ENCODE measurements at regions not wholly inside any gene's neighbourhood (a gene's known extent, or its start where the extent isn't known, plus 50 kb on each side); places are given as distances from the start of the nearest gene placed in this dataset.

DNA sequence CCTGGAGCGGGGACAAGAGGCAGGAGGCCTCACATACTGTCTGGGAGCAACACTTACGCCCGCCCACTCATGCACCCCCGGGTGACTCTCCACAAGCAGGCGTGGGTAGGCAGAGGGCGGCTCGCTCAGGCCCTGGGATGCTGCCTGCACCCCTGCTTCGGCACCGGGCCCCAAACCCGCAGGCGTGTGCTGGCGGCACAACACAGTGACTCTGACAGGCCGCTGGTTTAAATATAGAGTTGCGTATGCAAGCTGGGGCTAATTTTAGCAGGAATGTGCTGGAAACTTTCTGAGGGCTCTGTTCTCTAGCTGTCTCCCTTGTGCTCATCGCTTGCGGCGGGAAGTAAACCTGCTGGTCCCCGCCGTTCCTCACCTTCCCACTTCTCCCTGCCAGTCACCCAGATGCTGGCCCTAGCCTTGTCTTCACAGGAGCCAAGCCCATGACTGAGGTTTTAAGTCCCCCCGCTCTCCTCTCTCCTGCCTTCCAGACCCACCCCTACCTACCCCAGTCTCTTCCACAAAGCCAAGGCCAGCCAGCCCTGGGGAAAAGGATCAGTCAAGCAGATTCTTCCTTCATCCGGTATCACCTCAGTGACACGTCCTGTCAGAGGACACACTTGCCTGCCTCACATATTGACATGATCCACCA lies 94.5 kb upstream of the FOXP4 start:
- DNase-seq = no peak

DNA sequence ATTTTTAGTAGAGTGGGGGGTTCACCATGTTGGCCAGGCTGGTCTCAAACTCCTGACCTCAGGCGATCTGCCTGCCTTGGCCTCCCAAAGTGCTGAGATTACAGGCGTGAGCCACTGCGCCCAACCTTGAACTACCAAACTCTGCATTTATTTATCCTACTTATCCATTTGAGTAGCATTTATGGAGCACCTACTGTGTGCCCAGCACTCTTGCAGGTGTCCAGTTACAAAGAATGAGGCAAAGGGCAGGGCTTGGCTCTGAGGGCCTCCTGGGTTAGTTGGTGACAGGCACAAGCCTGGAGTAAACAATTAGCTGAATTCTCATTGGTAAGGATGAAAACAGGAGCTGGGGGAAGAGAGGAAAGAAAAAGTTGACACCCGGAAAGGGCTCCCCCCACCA lies 93.4 kb upstream of the FOXP4 start:
- DNase-seq = no peak

DNA sequence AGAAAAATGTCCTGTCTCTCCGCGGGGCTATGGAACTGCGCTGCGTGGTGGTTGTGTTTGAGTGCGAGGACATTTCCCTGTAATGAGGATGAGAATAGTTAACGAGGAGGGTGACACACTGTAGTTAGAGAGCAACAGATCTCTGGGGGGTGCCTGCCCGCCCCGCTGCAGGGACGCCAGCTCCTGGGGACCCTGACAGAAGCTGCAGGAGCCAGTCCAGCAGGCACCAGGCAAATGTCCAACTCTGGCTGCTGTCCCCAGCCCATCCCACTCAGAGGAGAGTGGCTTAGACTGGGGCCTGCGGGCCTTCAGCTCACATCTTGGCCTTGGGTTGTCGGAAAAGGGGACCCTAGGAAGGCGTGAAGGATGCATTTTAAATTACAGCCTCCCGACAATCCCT lies 92.9 kb upstream of the FOXP4 start:
- no peak for DNase-seq

DNA sequence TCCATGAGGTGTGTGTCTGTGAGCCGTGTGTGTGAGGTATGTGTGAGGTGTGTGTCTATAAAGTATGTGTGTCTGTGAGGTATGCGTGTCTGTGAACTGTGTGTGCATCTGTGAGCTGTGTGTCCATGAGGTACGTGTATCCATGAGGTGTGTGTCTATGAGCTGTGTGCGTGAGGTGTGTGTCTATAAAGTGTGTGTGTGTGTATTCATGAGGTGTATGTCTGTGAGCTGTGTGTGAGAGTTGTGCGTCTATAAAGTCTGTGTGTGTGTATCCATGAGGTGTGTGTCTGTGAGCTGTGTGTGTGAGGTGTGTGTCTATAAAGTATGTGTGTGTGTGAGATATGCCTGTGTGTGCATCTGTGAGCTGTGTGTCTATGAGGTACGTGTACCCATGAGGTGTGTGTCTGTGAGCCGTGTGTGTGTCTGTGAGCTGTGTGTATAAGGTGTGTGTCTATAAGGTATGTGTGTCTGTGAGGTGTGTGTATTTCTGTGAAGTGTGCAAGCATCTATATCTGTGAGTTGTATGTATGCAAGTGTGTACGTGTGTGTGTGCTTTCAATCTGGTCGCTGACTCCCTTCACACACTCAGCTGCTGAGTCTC lies 91.9 kb upstream of the FOXP4 start:
- DNase-seq = no peak

DNA sequence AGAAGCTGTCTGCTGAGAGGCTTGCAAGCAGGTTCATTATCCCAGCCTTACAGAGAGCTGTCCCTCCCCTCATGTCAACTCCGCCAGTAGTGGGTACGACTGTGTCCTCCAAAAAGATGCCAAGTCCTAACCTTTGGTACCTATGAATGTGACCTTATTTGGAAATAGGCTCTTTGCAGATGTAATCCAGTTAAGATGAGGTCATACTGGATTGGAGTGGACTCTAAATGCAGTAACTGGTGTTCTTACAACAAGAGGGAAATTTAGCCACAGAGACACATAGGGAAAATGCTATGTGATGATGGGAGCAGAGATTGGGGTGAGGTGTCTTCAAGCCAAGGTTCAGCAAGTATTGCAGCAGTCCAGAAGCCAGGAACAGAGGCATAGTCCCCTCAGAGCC lies 90.8 kb upstream of the FOXP4 start:
- no peak for DNase-seq

DNA sequence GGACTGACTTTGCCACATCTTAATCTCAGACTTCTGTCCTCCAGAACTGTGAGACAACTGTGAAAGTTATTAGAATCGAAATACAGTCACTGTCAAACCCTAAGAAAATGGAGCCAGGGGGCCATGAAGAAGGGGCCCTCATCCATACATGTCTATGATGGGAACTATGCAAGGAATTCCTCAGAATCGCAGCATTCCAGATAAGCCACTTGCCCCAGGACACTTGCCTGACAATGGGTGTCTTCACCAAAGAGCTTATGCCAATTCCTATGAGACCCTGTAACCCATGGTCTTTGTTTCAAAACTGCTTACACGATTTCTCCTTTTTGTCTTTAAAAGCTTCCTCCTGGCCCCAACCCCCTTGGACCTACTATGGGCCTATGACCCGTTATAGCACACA lies 90.4 kb upstream of the FOXP4 start:
- DNase-seq = no peak

DNA sequence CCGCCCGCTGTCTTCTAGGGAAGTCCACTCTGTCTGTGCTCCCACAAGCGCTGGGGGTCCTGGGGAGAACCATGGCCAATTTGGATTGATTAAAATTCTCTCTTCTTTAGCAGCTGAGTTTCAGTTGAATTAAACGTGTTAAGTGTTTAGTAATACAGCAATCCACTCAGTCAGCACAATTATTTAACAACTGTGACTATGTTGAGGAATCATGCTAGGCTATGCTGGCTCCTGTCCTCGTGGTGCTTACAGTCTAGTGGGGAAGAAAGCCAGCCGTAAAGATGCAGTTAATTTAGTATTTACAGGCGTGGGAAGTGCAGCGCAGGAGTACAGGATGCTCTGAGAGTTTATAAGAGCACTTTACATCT lies 88.9 kb upstream of the FOXP4 start:
- no peak for DNase-seq

DNA sequence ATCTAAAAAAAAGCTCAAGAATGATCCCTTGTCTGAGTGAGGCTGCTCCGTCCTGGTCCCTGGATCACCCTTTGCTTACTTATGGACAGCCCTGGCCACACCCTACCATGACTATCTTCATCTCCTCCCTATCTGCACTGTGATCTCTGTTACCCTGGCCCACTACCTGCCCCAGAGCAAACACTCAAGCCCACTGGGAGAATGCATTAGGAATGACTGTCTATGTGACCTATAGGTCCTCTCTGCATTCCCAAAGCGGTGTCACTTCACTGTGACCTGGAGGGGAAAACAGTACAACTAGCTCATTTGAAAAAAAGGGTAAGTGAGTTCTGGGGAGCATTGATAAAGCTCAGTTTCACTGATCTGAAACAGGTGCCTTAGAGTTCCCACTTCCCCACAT lies 86.4 kb upstream of the FOXP4 start:
- no peak for DNase-seq

DNA sequence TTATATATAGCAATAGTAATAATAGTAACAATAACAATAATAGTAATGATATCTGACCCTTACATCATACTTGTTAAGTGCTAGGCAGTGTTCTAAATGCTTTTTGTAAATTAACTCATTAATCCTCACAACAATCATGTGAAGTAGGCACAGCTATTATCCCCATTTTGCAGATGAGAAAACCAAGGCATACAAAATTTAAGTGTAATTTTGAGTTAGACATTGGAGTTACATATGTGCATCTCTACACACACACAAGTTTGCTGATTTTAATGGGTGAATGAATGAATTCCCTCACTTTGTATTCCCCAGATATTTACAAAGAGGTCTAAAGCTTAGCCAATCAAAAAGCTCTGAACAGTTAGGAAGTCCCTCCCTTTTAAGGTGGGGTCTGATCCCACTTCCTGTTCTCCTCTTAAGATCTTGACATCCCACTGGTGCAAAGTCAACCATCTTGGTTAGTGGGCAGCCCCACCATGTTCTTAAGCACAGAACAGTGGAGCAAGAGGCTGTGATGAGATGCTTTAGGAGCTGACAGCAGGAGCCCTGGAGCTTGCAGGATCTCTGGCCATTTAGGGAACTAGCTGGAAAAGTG lies 85.3 kb upstream of the FOXP4 start:
- no peak for DNase-seq

DNA sequence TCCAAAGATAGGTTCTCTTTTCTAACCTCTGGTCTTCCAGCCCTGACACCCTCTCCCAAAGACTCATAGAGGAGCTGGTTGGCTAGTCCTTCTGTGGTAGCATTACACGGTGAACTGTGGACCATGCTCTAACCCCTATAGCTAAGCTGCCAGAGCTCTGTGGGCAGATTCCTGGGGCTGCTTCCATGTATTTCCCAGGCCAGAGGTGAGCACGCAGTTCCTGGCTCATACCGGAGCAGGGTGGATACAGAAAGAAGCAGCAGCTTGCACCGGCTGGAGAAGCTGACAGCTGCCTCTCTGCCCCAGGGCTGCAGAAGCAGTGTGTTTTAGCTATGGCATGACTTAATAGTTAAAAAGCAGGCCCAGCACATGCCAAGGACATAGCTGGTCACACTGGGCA lies 84.1 kb upstream of the FOXP4 start:
- no peak for DNase-seq

DNA sequence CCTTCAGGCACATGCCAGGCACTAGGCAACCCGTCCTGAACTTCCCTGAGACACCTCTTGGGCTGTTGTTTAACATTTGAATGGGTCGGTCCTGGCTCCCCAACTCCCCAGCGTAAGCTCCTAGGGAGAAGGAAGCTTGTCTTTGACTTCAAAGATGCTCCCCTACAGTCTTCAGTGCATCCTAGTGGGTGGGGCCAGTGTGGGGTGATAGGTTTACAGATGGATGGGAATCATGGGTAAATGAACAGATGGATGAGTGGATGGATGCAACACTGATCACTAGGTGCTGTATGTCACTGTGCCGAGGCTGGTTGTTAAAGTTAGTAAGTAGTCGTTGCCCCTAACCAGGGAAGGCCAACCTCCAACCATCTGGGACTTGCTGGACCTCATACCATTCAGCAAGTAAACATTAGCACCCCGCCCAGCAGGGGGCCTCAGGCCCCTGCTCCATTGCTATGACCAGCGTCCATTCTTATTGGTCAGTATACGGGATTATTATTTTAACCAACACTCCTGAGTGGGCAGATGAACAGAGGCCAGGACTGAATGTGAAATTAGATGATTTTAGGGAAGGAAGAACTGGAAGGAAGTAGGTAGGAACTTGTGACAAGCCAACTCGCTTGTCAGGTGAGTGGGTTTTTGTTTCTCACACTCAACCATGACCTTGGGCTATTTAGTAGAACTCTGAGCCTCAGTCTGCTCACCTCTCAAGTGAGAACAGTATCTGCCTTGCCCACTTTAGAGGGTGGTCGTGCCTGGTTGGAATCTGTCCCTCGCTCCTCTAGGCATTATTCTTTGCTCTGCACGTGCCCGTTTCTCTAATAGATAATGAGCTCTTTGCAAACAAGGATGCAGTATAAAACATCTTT lies 82.9 kb upstream of the FOXP4 start:
- no peak for DNase-seq

DNA sequence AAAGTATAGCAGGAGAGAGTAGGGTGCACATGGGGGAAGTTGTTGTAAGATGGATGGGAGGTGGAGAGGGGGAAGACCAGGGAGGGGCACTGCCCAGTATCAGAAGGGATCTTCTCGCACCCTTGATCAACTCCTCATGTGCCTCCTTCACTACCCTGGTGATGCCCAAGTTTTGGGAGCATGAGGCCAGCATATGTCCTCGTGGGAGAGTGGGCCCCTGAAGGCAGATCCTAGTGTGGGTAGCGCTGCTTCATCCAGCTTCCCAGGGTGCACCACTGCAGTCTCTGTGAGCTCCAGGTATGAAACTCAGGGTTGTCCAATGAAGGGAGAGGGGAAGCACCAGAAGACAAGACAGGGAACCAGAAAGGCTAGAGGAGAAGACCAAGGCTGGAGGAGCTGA lies 82.2 kb upstream of the FOXP4 start:
- no peak for DNase-seq

DNA sequence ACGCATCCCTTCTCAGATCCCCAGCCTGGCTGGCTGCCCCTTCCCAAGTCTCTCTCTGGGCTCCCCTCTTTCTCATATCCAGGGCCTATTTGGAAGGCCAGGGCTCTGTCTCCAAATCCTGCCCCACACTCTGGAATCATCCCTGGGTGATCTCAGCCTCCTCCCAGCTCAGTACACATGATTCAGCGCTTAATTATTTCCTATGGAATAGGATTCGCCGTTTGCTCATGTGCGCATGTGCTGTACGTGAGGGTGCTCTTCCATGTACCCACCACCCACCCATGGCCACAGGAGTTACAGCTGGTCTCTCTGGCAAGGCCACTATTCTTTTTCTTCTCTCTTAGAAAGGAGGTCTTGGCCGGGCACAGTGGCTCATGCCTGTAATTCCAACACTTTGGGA lies 81.7 kb upstream of the FOXP4 start:
- DNase-seq = no peak

DNA sequence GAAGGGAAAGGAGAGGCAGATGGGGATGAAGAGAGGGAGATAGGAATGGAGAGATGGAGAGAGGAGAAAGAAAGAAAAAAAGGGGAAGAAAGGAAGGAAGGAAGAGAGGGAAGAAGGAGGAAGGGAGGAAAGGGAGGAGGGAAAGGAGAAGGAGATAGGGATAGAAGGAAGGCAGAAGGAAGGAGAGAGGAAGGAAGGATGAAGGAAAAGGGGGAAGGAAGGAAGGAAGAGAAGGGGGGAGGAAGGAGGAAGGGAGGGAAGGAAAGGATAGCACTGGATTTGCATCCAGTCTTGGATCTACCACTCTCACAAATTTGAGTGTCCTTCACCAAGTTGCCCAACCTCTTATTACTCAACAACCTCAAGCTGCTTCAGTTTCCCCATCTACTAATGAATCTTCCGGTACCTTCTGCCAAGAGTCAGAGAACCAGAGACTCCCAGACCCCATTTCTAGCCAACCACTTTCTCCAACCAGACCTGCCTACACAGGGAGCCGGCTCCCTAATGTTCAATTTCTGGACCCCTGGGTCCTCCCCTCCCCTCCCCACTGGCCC lies 79.7 kb upstream of the FOXP4 start:
- no peak for DNase-seq

DNA sequence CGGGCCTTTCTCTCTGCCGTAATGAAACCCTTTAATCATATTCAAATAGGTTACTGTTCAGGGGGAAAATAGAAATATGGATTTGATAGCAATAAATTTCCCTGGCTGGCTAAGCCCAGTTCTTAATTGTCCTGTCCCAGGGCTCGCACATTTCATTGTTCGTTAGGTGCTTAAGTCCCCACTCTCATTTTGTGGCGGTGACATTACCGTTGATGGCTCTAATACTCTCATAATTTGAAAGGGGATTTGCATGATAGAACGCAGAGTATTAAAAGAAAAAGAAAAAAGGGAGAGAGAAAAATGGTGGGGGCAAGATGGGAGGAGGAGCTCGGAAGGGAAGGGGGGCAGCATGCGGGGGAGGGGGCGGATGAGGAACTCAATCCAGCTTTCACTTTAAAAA lies 79.1 kb upstream of the FOXP4 start:
- no peak for DNase-seq

DNA sequence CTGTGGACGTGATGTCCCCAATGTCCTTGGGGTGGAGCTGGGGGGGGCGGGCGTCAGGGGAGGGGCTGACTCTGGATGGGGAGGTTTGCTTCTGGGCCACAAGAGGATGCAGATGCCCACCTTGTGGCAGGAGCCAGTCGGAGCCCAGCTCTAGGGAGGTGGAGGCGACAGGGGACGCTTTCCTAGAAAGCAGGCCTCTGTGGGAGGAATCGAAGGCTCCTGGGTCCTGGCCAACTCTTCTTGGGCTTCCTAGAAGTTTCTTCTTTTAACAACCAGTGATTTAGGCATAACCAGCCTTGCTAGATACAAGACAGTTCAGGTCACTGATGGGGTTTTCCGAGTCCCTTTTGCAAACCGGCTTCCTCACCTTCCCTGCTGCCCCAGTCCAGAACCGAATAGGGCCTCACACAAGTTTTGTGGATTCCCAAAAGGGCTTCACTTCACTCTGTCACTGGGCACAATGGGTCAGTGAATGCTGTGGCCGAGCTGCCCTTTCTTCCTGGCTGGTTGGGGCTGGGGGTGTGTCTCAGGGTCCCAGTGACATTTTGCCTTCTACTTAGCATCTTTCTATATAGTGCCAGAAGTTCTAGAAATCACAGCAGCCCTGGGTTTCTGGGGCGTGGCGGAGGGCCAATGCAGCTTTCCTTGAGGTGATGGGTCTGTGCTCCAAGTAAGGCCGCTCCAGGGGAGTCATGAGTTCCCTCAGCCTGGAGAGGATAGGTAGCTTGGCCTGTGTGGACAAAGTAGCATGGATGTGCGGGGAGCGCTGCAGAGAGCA lies 78.4 kb upstream of the FOXP4 start:
- DNase-seq = no peak

DNA sequence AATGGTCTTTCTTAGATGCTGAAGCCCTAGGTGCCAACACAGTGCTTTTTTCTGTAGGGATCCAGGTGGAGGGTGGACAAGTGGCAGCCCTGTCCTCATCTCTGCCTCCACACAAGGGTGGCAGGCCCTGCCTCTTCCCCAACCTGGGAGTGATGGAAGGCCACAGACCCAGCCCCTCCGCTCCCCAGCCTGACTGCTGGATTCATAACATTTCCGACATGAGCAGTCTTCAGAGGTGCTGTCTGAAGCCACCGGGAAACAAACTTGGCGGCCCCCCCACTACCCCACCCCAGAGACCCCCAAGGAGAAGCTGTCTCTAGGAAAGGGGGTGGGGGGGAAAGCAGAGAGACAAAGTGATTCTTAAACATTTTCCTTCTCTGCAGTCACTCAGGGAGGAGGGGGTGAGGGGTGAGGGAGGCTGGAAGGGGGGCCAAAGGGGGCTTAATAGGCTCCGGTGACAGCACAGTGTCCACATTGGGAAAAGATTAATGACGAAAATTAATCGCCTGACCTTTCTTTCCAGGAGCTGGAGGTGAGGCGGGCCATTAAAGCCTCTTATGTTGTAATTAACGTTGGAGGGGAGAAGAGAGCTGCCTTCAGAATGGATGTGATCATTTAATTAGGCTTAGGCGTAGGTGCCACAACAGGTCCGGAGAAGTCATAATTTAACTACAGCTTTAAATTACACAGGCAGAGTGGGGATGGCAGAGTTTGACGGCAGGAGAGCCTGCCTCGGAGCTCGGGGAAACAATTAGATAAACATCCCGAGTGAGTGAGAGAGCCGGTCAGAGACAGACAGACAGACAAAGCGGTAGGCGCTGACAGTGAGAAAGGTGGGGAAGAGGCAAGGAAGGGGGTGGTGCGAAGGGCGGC lies 76.8 kb upstream of the FOXP4 start:
- no peak for DNase-seq

DNA sequence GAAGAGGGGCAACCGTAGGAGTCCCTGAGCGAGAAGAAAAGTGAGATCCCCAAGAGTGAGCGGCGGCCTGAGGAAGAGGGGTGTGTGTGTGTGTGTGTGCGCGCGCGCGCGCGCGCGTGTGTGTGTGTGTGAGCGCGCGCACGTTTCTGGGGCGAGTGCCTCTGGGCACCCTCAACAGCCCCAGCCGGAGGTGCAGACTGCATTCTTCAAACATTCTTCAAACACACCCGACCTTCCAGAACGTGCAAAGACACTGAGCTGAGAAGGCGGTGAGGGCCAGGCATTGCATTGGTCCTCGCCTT lies 76.2 kb upstream of the FOXP4 start:
- DNase-seq = no peak

DNA sequence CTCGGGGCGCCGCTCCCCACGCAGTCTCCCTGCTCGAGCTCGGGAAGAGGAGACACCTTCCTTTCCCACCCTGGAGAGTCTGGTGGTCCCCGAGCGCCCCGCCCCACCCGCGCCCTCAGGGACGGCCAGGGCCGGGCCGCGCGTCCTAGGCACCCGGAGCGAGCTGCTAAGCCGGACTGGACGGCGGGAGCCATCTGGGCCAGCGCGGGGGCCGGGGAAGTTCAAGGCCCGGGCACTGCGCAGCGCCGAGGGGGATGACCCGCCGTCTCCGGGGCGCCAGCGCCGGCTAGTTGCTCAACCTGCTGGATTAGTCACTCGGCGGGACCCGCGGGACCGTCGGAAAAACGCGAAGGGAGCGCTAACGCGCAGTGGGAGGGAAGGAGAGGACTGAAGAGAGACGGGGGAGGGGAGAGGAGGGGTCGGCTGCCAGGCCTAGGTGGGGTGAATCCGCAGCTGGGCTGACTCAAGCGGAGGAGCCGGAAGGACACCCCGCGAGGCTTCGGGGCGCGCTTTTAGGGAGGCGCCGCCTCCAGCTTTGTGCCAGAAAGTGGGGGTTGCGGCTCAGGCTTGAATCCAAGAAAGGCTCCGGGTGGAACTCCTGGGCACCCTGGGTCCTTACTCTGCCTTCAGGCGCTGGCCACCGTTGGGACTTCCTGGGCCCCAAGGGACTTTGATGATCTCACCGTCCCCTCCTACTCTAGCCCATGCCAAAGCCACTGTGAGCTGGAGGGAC lies 75.7 kb upstream of the FOXP4 start:
- DNase-seq = no peak

DNA sequence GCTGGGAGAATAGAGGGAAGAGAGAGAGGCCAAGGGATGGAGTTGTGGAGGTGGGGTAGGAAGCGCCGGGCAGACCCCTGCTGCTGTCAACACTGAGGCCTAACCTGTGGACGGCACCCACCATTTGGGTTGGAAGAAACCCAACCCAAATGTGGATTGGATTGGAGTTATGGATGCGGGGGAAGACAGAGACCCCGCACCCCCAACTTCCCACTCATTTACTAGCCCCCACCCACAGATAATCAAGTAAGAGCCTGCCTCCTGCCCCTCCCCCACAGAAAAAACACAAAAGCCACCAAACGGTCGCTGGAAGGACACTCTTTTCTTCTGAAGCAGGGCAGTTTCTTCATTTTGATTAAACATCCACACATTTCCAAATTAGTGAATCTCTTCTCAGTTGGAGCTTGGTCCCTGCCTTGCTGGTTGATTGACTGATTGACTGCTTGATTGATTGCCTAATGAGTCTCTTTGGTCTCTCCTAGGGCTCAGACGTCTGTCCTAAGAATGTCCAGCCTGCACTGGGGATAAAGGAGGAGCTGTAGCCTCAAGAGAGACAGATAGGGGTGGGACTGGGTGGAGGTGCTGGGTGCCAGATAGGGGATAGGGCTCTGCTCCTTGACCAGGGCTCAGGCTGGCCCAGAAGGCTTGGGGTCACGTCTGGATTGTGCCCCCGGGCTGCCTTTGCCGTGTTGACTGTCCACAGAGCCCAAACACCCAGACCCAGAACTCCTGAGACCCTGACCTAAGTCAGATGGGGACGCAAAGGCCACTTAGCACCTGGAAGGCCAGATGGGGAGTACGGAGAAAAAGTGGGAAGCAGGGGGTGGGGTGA lies 74.9 kb upstream of the FOXP4 start:
- no peak for DNase-seq
